ENCODE measurements at regions not wholly inside any gene's neighbourhood (a gene's known extent, or its start where the extent isn't known, plus 50 kb on each side); places are given as distances from the start of the nearest gene placed in this dataset.

DNA sequence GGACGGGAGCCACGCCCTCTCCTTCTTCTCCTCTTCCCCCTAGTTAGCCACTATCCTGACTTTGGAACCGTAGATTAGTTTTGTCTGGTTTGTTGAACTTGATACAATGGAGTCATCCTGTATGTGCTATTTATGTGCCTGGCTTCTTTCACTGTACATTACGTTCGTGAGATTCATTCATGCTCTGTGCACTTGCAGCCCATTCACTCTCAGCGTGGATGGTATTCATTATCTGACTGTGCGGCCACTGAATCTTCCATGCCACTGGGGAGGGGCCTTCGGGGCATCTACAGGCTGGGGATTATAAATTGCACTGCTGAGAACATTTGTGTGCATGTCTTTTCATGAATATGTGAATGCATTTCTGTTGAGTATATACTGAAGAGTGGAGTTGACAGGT lies 262.5 kb downstream of the CDH26 start:
- no peak for DNase-seq
- in situ Hi-C loops (cut with HindIII; ENCODE audit: low pct_ligation_motif_present, low pct_unique_long_range_greater_than_20kb, low sequenced_read_pairs), result no loop called here

DNA sequence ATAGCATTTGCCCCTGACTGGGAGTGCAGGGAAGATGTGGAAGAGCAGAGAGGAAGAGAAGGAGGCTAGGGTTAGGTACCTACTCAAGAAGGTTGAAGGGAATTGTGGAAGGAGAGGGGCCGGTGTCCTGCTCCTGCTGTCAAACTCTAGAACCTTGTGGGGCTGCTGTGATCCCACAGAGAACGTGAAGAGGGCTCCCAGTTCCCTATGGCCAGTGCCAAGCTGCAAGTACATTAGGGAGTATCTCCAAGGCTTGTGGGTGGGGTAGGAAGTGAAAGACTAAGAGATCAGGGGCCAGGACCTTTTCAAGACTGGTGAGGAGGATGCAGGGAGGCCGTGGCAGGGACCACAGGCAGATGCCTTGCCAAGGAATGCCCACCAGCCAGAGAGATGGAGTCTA lies 263.4 kb downstream of the CDH26 start:
- in situ Hi-C loops (cut with HindIII; ENCODE audit: low pct_ligation_motif_present, low pct_unique_long_range_greater_than_20kb, low sequenced_read_pairs), result no loop called here
- DNase-seq, result no peak

DNA sequence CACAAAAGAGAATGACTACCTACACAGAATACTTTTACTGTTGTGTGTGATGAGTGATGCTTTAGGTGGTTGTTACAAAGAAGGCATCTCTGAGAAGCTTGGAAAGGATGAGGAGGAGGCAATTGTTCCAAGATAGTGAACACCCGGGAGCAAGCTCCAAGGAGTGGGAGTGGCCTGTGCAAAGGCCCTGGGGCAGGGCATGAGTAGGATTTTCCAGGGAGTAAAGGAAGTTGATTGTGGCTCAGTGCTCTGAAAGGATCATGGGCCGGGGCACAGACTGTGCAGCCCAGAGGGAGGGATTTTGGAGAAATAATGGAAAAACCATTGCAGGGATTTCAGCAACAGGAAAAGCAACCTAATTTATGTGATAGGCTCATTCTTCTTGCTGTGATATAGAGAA lies 264.3 kb downstream of the CDH26 start:
- no peak for DNase-seq
- in situ Hi-C loops (cut with HindIII; ENCODE audit: low pct_ligation_motif_present, low pct_unique_long_range_greater_than_20kb, low sequenced_read_pairs), result no loop called here

DNA sequence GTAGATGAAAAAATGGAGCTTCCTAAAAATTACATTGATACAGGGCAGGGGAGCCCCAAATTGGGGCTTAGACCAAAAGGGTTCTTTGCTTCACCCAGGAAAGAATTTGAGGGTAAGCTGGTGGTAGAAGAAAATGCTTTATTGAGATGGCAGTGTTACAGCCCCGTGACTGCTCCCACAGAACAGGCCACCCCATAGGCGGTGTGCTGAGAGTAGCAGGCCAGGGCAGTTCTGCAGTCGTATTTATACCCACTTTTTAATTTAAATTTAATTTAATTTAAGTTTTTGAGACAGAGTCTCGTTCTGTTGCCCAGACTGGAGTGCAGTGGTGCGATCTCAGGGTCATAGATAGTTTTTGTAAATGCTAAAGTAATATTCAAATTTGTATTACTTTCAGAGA lies 265.0 kb downstream of the CDH26 start:
- in situ Hi-C loops (cut with HindIII; ENCODE audit: low pct_ligation_motif_present, low pct_unique_long_range_greater_than_20kb, low sequenced_read_pairs), result no loop called here
- no peak for DNase-seq

DNA sequence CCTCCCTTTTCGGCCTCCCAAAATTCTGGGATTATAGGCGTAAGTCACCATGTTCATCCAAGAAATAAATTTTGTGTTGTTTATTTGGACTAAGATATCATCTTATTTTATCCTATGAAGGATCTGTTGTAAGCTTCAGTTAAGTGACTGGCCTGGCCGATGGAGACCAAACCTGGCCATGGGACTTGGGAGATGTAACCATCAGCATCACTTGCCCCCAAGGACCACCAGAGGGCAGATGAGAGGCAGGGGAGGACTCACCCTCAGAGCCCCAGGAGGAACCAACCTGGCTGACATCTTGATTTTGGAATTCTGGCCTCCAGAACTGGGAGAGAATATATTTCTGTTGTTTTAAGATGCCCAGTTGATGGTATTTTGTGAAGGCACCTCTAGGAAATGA lies 266.7 kb downstream of the CDH26 start:
- peak; percentile 39 for DNase-seq
- in situ Hi-C loops (cut with HindIII; ENCODE audit: low pct_ligation_motif_present, low pct_unique_long_range_greater_than_20kb, low sequenced_read_pairs), result no loop called here

DNA sequence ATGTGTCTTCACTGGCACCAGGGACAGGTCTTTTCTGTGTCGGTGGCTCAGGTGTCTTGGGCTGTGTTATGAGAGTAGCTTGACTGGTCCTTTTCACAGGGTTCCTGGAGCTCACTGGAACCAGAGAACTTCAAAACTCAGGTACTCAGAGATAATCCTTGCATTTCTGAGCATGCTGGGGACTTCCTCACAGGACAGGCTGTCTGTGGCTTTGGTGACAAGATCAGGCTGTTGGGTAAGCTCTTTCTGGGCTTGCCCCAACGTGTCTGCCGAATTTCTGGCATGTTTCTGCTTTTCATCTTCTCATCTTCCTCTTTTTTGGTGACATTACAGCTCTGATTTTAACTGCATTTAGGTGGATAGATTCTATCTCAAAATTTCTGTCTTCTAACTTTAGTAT lies 270.0 kb downstream of the CDH26 start:
- in situ Hi-C loops (cut with HindIII; ENCODE audit: low pct_ligation_motif_present, low pct_unique_long_range_greater_than_20kb, low sequenced_read_pairs), result no loop called here
- no peak for DNase-seq

DNA sequence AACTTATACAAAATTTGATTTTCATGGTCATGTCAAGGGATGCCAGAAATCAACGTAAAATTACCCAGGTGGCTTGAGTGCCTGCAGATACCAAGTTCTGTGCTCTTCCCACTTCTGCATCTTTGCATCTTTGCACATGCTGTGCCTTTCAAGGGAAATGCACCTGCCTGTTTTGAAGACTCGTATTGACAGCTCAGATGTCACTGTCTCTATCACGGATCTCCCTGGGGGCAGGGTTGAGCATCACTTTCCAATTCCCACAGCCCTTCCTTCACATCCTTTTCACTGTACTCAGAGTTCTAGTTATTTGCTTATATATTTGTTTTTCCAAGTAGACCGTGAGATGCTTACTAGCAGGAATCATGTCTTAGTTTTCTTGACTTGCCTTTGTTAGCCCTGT lies 274.2 kb downstream of the CDH26 start:
- in situ Hi-C loops (cut with HindIII; ENCODE audit: low pct_ligation_motif_present, low pct_unique_long_range_greater_than_20kb, low sequenced_read_pairs), result no loop called here
- no peak for DNase-seq

DNA sequence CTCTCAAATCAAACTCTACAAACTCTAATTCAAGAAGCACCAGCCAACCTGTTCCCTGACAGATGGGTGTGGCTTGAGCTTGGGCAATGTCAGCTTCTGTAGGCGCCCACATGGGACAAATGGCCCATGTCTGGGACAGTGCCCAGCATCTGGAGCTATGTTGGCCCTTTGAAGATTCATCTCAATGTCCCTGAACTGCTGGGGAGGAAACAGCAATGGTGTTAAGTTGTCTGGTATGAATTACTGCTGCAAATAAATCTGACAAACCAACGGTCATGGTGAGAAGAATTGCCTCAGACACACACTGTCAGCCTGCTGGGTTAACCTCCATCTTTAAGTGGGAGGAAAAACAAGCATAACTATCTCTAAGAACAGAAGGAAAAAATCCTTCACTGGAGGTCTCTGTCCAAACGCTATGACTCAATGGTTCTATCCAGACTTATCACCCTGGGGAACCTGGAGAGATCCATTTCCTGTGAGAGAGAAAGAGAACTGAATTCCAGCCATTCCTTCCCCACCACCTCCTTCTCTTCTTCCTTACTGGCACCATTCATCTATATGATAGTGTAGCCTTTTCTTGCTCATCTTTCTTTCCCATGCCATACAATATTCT lies 274.9 kb downstream of the CDH26 start:
- DNase-seq, result no peak
- in situ Hi-C loops (cut with HindIII; ENCODE audit: low pct_ligation_motif_present, low pct_unique_long_range_greater_than_20kb, low sequenced_read_pairs), result no loop called here

DNA sequence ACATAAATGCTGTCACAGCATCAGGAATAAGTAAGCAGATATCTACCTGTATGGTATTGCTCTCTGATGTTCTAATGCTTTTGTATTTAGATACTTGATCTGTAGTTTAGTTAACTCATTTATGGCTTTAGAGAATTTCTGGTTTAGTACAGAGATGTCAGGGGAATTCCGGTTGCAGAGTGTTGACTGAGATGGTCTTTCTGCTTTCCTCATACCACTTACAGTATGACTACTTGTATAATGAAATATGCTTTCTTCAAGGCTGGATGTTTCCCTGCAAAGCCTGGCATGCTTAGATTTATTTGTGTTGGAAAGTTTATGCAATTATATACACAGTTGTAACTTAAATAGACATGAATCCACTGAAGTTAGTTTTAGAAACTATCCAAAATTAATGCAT lies 278.4 kb downstream of the CDH26 start:
- DNase-seq, result no peak
- in situ Hi-C loops (cut with HindIII; ENCODE audit: low pct_ligation_motif_present, low pct_unique_long_range_greater_than_20kb, low sequenced_read_pairs), result no loop called here

DNA sequence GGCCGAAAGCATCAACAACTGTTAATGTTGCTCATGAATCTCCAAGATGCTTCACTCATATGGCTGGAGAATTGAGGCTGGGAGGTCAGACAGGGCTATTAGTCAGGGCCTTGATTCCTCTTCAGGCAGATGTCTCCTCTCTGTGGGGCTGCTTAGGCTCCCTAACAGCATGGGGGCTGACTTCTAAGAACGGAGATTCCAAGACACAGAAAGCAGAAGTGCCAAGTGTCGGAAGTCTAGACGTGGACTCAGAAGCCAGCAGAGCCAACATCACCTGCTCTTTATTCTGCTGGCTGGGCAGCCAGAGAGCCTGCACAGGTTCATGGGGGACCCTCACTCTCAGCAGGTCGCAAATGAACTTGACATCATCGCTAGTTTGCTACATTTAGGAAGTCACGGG lies 279.8 kb downstream of the CDH26 start:
- in situ Hi-C loops (cut with HindIII; ENCODE audit: low pct_ligation_motif_present, low pct_unique_long_range_greater_than_20kb, low sequenced_read_pairs), result no loop called here
- no peak for DNase-seq

DNA sequence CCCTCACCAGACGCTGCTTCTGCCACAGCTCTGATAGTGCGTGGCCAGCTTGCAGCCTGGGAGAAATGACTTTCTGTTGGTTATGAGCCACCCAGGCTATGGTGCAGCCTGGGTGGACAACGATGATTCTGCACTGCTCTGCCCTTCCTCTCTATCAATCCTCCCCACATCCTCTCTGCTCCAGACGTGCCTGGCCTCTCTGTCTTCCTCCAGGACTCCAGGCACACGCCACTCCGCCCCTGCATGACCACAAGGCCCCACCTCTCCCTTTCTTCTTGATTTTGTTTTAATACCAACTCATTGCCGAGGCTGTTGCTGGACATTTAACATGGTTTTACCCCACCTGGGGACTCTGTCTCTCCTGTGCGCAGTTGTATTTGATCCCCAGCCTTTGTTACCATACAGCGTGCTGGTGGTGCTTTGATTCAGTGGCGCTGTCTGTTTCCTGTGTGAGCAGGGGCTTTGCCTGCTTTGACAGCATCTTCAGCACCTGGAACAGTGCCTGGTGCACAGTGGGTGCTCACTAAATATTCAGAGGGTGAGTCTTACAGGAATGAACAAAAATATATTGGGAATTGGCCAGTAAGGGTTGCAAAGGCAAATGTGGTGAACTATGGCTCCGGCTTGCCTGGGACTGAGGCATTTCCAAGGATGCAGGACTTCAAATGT lies 280.9 kb downstream of the CDH26 start:
- in situ Hi-C loops (cut with HindIII; ENCODE audit: low pct_ligation_motif_present, low pct_unique_long_range_greater_than_20kb, low sequenced_read_pairs), result no loop called here
- DNase-seq, result no peak

DNA sequence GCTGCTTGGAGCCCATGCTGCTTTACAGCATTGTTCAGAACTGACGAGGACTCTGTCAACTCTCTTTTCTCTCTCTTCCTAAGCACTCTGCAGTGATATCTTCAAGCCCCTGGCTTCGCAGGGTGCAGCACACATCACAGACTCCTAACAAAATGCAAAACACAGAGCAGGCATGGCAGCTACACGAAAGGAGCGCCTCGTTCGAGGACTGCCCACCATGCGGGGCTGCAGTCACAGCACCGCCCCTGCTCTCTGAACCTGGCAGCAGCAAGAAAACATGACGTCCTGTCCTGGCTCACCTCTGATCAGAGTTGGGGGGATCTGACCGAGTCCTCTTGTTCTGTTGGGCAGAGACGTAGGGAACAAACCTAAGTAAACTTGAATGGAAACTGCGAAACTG lies 281.7 kb downstream of the CDH26 start:
- in situ Hi-C loops (cut with HindIII; ENCODE audit: low pct_ligation_motif_present, low pct_unique_long_range_greater_than_20kb, low sequenced_read_pairs), result no loop called here
- no peak for DNase-seq

DNA sequence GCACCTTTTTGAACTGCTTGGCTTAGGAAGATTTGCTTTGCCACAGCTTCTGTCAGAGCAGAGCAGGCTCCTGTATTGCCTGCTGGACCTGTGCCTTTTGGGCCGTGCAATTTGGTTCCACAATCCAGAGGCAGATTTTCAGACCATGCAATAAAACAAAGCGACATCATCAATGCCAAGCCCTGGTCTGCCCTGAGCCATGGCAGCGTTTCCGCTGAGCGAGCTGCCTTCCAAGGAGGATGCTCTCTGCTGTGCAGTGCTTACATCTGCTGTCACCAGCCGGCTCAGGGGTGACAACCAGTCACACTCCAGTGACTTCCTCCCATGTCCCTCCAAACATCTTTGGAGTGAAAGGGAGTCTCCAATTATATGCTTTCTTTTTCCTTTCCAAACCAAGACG lies 282.2 kb downstream of the CDH26 start:
- DNase-seq, result no peak
- in situ Hi-C loops (cut with HindIII; ENCODE audit: low pct_ligation_motif_present, low pct_unique_long_range_greater_than_20kb, low sequenced_read_pairs), result no loop called here

DNA sequence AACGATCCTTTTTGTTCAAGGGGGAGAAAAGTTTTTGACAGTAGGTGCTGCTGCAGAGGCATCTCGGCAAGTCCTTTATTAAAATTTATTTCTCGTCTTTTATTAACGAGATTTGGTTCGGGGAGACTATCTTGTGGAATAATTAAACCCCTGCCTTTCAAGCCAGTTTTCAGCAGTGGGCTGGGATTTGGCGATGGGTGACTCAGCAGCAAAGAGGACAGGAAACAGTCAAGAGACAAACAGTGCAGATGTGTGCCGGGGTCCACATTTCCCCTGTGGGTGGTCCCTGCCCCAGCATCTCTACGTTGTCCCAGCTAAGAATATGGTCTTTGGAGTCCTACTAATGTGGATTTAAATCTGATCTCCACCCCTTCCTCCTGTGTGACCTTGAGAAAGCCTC lies 282.8 kb downstream of the CDH26 start:
- DNase-seq, result no peak
- in situ Hi-C loops (cut with HindIII; ENCODE audit: low pct_ligation_motif_present, low pct_unique_long_range_greater_than_20kb, low sequenced_read_pairs), result no loop called here

DNA sequence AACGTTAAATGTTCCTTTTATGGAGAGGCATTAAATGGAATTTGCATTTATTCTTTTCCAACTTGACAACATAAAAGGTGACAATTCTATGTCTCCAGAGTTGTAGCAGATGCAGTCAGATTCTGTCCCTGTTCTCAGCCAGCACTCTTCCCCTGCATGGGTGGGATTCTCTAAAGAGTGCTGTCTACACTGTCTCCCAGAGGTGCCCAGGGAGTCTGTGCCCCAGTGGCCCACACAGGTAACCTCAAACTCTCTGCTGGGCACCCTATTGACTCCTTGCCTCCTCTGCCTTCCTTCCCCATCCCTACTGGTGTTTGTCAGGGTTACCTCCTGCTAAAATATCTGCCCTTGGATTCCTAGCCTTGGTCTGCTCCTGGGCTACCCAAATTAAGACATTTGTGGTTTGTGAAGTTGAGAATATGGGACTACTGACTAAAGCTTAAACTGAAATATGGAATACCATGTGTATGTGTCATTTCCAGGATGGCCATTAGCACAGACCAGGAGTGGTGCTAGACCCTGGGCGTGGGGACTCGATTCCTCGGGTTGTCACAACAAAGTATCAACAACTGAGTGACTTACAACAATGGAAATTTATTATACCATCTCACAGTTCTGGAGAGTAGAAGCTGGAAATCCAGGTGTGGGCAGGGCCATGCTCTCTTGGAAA lies 284.7 kb downstream of the CDH26 start:
- in situ Hi-C loops (cut with HindIII; ENCODE audit: low pct_ligation_motif_present, low pct_unique_long_range_greater_than_20kb, low sequenced_read_pairs), result no loop called here
- DNase-seq, result peak; percentile 12

DNA sequence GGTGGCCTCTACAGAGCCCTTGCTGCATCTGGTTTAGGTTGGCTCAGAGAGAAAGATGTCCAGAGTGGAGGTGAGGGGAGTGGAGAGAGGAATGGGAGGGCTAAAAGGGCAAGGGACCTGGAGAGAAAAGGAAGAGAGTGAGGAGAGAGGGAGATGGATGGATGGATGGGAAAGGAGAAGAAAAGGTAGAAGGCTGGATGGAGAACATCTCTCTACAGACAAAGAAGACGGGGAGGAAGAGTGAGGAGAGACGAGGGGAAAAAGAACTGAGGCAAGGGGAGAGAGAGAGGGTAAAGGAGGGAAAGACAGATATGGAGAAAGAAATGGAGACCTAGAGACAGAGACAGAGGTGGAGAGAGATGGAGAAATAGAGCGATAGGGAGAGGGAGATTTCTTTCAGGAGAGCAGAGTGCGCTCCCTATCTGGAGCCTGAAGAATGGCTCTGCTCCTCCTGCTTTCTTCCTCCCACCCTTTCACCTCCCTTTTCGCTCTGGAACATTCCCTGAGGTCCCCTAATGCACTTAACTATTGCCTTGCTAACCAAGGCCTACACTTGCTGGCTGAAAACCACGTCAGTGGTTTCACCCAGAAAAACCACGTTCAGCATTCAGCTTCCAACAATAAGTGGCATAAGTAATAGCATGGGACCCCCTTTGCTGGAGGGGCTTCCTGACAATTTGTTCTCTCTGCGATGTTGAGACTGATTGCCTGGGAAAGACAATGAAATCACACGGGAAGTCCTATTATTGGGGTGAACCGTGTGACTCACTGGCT lies 286.3 kb downstream of the CDH26 start:
- in situ Hi-C loops (cut with HindIII; ENCODE audit: low pct_ligation_motif_present, low pct_unique_long_range_greater_than_20kb, low sequenced_read_pairs), result no loop called here

DNA sequence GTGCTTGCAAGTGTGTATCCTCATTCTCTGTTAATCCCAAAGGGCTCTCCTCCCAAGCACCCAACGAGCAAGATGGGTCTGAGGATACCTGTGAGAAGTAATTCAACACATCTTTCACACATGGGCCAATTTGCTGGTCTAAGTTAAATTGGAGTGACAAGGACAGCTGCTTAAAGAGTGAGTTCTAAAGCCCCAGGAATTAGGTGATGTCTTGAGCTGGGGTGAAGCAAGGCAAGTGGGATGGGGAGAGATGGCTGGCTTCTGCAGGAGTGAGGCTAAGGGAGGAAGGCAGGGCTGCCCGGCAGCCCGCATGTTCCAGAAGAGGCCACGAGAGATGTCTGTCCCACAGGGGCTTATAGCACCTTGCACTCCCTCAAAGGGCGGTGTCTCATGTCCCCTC lies 288.5 kb downstream of the CDH26 start:
- in situ Hi-C loops (cut with HindIII; ENCODE audit: low pct_ligation_motif_present, low pct_unique_long_range_greater_than_20kb, low sequenced_read_pairs), result no loop called here
- no peak for DNase-seq

More for the DNA sequence above, 286.3 kb downstream of the CDH26 start:
- DNase-seq, result no peak

DNA sequence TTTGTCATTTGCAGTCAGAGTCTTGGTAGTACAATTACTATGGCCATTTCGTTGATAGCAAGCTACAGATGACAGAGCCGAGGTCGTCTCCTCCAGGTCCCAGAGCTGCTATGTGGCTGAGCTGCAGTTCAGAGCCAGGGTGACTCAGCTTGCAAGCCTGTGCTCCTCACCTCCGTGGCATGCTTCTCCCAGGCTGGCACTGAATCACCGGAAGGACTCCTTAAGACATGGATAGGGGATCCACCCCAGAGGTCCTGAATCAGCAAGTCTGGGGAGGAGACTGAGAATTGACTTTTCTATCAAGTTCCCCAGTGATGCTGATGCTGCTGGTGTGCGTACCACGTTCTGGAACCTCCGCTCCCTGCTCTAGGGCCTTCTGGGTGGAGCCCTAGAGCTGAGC lies 291.2 kb downstream of the CDH26 start:
- DNase-seq, result peak; percentile 94
- in situ Hi-C loops (cut with HindIII; ENCODE audit: low pct_ligation_motif_present, low pct_unique_long_range_greater_than_20kb, low sequenced_read_pairs), result no loop called here

DNA sequence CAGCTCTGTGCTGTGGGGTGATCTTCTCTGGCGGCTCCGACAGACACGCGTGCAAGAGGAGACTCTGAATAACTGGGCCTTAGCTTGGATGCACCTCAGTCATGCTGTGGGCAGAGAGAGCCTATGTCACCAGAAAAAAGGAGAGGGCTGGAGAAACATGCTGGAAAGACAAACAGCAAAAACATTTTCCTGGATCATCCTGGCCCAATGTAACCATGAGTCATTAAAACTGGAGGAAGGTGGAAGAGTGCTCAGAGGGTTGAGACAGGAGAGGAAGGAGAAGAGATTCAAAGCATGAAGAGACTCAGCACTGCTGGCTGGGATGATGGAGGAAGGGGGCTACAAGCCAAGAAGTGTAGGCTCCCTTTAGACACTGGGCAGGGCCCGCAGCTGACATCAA lies 292.0 kb downstream of the CDH26 start:
- no peak for DNase-seq
- in situ Hi-C loops (cut with HindIII; ENCODE audit: low pct_ligation_motif_present, low pct_unique_long_range_greater_than_20kb, low sequenced_read_pairs), result no loop called here
